ENCODE measurements at regions not wholly inside any gene's neighbourhood (a gene's known extent, or its start where the extent isn't known, plus 50 kb on each side); places are given as distances from the start of the nearest gene placed in this dataset.

GRCh38 chr13:71117920-71118319, 749.1 kb downstream of the DACH1 start:
- FAIRE-seq: no peak
- CTCF ChIA-PET: no interaction called here
- BruUV-seq (replicated peaks): no TSS peak

DNA sequence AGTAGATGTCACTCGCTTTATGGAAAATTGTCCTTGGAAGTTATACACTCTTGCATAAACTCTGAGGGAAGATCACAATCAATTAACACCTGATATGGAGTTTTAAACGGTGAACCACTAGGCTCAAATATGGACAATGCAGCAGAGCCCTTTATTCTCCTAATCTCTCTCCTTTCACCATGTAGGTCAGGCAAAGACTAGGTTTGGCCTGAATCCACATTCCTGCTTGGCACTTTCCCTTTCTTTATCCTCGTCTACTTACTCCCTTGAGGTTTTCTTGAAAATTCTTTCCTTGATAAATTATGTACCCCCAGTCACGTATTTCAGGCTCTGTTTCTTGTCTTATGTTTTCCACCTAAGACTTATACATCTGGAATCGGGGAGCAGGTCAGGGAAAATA, 751.7 kb downstream of the DACH1 start:
- TF ChIP-seq MYC (IDR thresholded peaks at IDR 0.05; ENCODE audit: low read depth, low read length) (no peak), POLR2AphosphoS5 (IDR thresholded peaks at IDR 0.05; ENCODE audit: insufficient read depth, low read depth, low read length) (no peak), POLR2A (IDR thresholded peaks at IDR 0.05; ENCODE audit: low read depth, low read length) (no peak), FOS (IDR thresholded peaks at IDR 0.05; ENCODE audit: borderline replicate concordance, insufficient read depth, low read length) (no peak), GATA2 (IDR thresholded peaks at IDR 0.05; ENCODE audit: insufficient read depth, insufficient read length, low read depth, low read length) (no peak)
- TF ChIP-seq, protein P1, sequence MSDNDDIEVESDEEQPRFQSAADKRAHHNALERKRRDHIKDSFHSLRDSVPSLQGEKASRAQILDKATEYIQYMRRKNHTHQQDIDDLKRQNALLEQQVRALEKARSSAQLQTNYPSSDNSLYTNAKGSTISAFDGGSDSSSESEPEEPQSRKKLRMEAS (IDR thresholded peaks at IDR 0.05; ENCODE audit: insufficient read depth, insufficient read length): no peak
- TF ChIP-seq, protein P2, sequence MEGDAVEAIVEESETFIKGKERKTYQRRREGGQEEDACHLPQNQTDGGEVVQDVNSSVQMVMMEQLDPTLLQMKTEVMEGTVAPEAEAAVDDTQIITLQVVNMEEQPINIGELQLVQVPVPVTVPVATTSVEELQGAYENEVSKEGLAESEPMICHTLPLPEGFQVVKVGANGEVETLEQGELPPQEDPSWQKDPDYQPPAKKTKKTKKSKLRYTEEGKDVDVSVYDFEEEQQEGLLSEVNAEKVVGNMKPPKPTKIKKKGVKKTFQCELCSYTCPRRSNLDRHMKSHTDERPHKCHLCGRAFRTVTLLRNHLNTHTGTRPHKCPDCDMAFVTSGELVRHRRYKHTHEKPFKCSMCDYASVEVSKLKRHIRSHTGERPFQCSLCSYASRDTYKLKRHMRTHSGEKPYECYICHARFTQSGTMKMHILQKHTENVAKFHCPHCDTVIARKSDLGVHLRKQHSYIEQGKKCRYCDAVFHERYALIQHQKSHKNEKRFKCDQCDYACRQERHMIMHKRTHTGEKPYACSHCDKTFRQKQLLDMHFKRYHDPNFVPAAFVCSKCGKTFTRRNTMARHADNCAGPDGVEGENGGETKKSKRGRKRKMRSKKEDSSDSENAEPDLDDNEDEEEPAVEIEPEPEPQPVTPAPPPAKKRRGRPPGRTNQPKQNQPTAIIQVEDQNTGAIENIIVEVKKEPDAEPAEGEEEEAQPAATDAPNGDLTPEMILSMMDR (IDR thresholded peaks at IDR 0.05; ENCODE audit: extremely low read depth in 1 of 2, insufficient read depth in 1 of 2, low read depth in 1 of 2, low read length in 2 of 2): no peak
- dilution Hi-C loops (cut with MboI; ENCODE audit: extremely low pct_ligation_motif_present, low sequenced_read_pairs) (no loop called here), intact Hi-C loops (cut with micrococcal nuclease) (no loop called here)
- no peak overlapping the region for H3K27ac ChIP-seq (ENCODE audit: insufficient read depth, low read depth, low read length)
- no peaks in the 10 kb centered on the region for H3K27me3 ChIP-seq (ENCODE audit: control insufficient read depth in 2 of 2, insufficient read depth in 2 of 2, low read length in 2 of 2)
- no peak overlapping the region for H3K9ac ChIP-seq (replicated peaks; ENCODE audit: extremely low read depth, insufficient read depth, low read length)
- H3K9me3 ChIP-seq (replicated peaks; ENCODE audit: control insufficient read depth, insufficient read depth, low read length): no peaks in the 10 kb centered on the region
- no TSS peak for BruUV-seq (replicated peaks)
- H2AFZ ChIP-seq (ENCODE audit: low read depth, low read length): no peak overlapping the region
- no peaks in the 10 kb centered on the region for H3K79me2 ChIP-seq (ENCODE audit: control insufficient read depth, insufficient read depth, low read length)
- no peaks in the 10 kb centered on the region for H4K20me1 ChIP-seq (replicated peaks; ENCODE audit: control insufficient read depth, extremely low read depth, insufficient read depth, low read length)
- no peak overlapping the region for H3K4me3 ChIP-seq (replicated peaks in 1 of 3; ENCODE audit: insufficient read depth in 1 of 3, low read depth in 1 of 3, low read length in 3 of 3)
- FAIRE-seq (no peak), DNase-seq (ENCODE audit: low read depth, low spot score) (no peak)
- H3K4me2 ChIP-seq (ENCODE audit: insufficient read depth, low read length): no peak overlapping the region
- no peaks in the 10 kb centered on the region for H3K4me1 ChIP-seq (ENCODE audit: control insufficient read depth, extremely low read depth, insufficient read depth, low read length)
- ChIA-PET POLR2A (no interaction called here), CTCF (no interaction called here)
- no peaks in the 10 kb centered on the region for H3K9me1 ChIP-seq (replicated peaks; ENCODE audit: control insufficient read depth, extremely low read depth, insufficient read depth, low read length)
- H3K36me3 ChIP-seq (ENCODE audit: control insufficient read depth in 2 of 2, extremely low read depth in 1 of 2, insufficient read depth in 2 of 2, low read length in 2 of 2): no peaks in the 10 kb centered on the region

More at GRCh38 chr13:71117920-71118319, 749.1 kb downstream of the DACH1 start:
- Histone ChIP-seq H2AFZ (ENCODE audit: low read depth, low read length) (no peak overlapping the region), H3K36me3 (ENCODE audit: control insufficient read depth in 2 of 2, extremely low read depth in 1 of 2, insufficient read depth in 2 of 2, low read length in 2 of 2) (no peaks in the 10 kb centered on the region), H3K9me1 (replicated peaks; ENCODE audit: control insufficient read depth, extremely low read depth, insufficient read depth, low read length) (no peaks in the 10 kb centered on the region), H3K9me3 (replicated peaks; ENCODE audit: control insufficient read depth, insufficient read depth, low read length) (no peaks in the 10 kb centered on the region), H3K79me2 (ENCODE audit: control insufficient read depth, insufficient read depth, low read length) (no peaks in the 10 kb centered on the region), H3K27ac (ENCODE audit: insufficient read depth, low read depth, low read length) (no peak overlapping the region), H3K27me3 (ENCODE audit: control insufficient read depth in 2 of 2, insufficient read depth in 2 of 2, low read length in 2 of 2) (no peaks in the 10 kb centered on the region), H3K9ac (replicated peaks; ENCODE audit: extremely low read depth, insufficient read depth, low read length) (no peak overlapping the region), H3K4me1 (ENCODE audit: control insufficient read depth, extremely low read depth, insufficient read depth, low read length) (no peaks in the 10 kb centered on the region), H4K20me1 (replicated peaks; ENCODE audit: control insufficient read depth, extremely low read depth, insufficient read depth, low read length) (no peaks in the 10 kb centered on the region), H3K4me2 (ENCODE audit: insufficient read depth, low read length) (no peak overlapping the region), H3K4me3 (replicated peaks in 1 of 3; ENCODE audit: insufficient read depth in 1 of 3, low read depth in 1 of 3, low read length in 3 of 3) (no peak overlapping the region)
- DNase-seq (ENCODE audit: low read depth, low spot score): no peak
- no peak for TF ChIP-seq JUN (IDR thresholded peaks at IDR 0.05; ENCODE audit: borderline replicate concordance, insufficient read depth, insufficient read length, low read depth)
- TF ChIP-seq, protein P2 (IDR thresholded peaks at IDR 0.05; ENCODE audit: extremely low read depth in 1 of 2, insufficient read depth in 1 of 2, low read depth in 1 of 2, low read length in 2 of 2): no peak
- dilution Hi-C loops (cut with MboI; ENCODE audit: extremely low pct_ligation_motif_present, low sequenced_read_pairs): no loop called here
- POLR2A ChIA-PET: no interaction called here
- intact Hi-C loops (cut with micrococcal nuclease): no loop called here
